Activated CD8-positive, alpha-beta T cell treated with anti-CD3 and anti-CD28 coated beads for 36 hours (primary cell): ENCODE measurements at regions not wholly inside any gene's neighbourhood (a gene's known extent, or its start where the extent isn't known, plus 50 kb on each side); places are given as distances from the start of the nearest gene placed in this dataset.
"Not testable (repeated sequence)": the region's sequence is repeated elsewhere in the genome, so short reads cannot be mapped to it uniquely, and the experiment has no call there.

ENCODE experiments used
- ATAC-seq: fragments of 200-7000 bp; cut with Tn5 transposase; one replicate; pipeline ENCODE4 v1.10.0; 2021; ENCODE audit warnings: mild to moderate bottlenecking, moderate library complexity
- CTCF ChIA-PET: fragments of 350-600 bp; sonication (Branson Sonifier 250); formaldehyde crosslinking; loops from one replicate; lab custom pipeline; 2021; ENCODE audit warnings: antibody characterized with exemption; lab: Charles Lee
- POLR2A ChIA-PET: fragments of 350-600 bp; sonication (Branson Sonifier 250); formaldehyde crosslinking; loops from one replicate; lab custom pipeline; 2021; ENCODE audit warnings: antibody characterized with exemption; lab: Charles Lee
- DNase-seq: peaks from one replicate; pipeline ENCODE4 v3.0.0-alpha.2; 2020
- H3K27ac Mint-ChIP-seq: one replicate; pipeline ENCODE4 v1.8.0; 2021; ENCODE audit warnings: mild to moderate bottlenecking, mixed read lengths
- H3K27me3 Mint-ChIP-seq: one replicate; pipeline ENCODE4 v1.8.0; 2021; ENCODE audit warnings: mixed read lengths
- H3K36me3 Mint-ChIP-seq: one replicate; pipeline ENCODE4 v1.8.0; 2021; ENCODE audit warnings: low read depth, mixed read lengths
- H3K4me1 Mint-ChIP-seq: one replicate; pipeline ENCODE4 v1.8.0; 2021; ENCODE audit warnings: low read depth, mixed read lengths
- H3K4me3 Mint-ChIP-seq: one replicate; pipeline ENCODE4 v1.8.0; 2021; ENCODE audit warnings: mild to moderate bottlenecking, moderate library complexity, mixed read lengths
- H3K9me3 Mint-ChIP-seq: one replicate; pipeline ENCODE4 v1.8.0; 2021; ENCODE audit warnings: mixed read lengths
- CTCF ChIP-seq: fragments of 200-600 bp; IDR thresholded peaks from one replicate; pipeline ENCODE4 v1.8.0; 2022; ENCODE audit warnings: antibody characterized with exemption, mild to moderate bottlenecking
- intact Hi-C: fragments of 100-400 bp; cut with micrococcal nuclease; formaldehyde crosslinking; loops from one replicate; pipeline ENCODE4 v1.10.0; 2022

- Mint-ChIP-seq H3K4me1 (no peaks in the 10 kb centered on the region), H3K36me3 (no peaks in the 10 kb centered on the region), H3K9me3 (peaks cover 1% of the 10 kb centered on the region), H3K27ac (no peak overlapping the region), H3K27me3 (no peaks in the 10 kb centered on the region), H3K4me3 (no peak overlapping the region)
- DNase-seq = no peak
- ChIA-PET POLR2A (no interaction called here), CTCF (no interaction called here)
- intact Hi-C loops = no loop called here
- TF ChIP-seq CTCF = no peak
- ATAC-seq = no peak
These were observed 1249.2 kb downstream of the STIM2 start for GRCh38 chr4:28109801-28110200.

GRCh38 chr4:28112691-28113335 lies 1252.2 kb downstream of the STIM2 start:
- H3K27ac Mint-ChIP-seq, POLR2A ChIA-PET, H3K36me3 Mint-ChIP-seq, CTCF ChIA-PET, ATAC-seq, H3K27me3 Mint-ChIP-seq, H3K4me1 Mint-ChIP-seq, H3K9me3 Mint-ChIP-seq, DNase-seq, H3K4me3 Mint-ChIP-seq, intact Hi-C loops: not testable (repeated sequence)

GRCh38 chr4:28113586-28113985 lies 1252.9 kb downstream of the STIM2 start:
- intact Hi-C loops, DNase-seq, ATAC-seq, POLR2A ChIA-PET, H3K4me1 Mint-ChIP-seq, H3K27ac Mint-ChIP-seq, H3K27me3 Mint-ChIP-seq, H3K9me3 Mint-ChIP-seq, H3K4me3 Mint-ChIP-seq, H3K36me3 Mint-ChIP-seq: not testable (repeated sequence)
- CTCF ChIA-PET = interaction anchor here (0.6 kb wide), 1 partner anchor 462 kb away, joined by 3 read pairs; no protein-coding TSS in a partner anchor

- POLR2A ChIA-PET, H3K27me3 Mint-ChIP-seq, H3K36me3 Mint-ChIP-seq, DNase-seq, H3K4me3 Mint-ChIP-seq, ATAC-seq, H3K27ac Mint-ChIP-seq, CTCF ChIA-PET, intact Hi-C loops, H3K4me1 Mint-ChIP-seq: not testable (repeated sequence)
- H3K9me3 Mint-ChIP-seq = peaks cover 12% of the 10 kb centered on the region
These were observed 1256.0 kb downstream of the STIM2 start for GRCh38 chr4:28116526-28117083.

GRCh38 chr4:28117084-28117682 lies 1256.5 kb downstream of the STIM2 start:
- no peak for TF ChIP-seq CTCF
- POLR2A ChIA-PET = no interaction called here
- CTCF ChIA-PET = no interaction called here
- H3K9me3 Mint-ChIP-seq = peaks cover 12% of the 10 kb centered on the region
- intact Hi-C loops = no loop called here
- H3K27ac Mint-ChIP-seq = no peak overlapping the region
- DNase-seq = no peak
- ATAC-seq = no peak
- no peaks in the 10 kb centered on the region for H3K27me3 Mint-ChIP-seq
- H3K36me3 Mint-ChIP-seq = no peaks in the 10 kb centered on the region
- no peaks in the 10 kb centered on the region for H3K4me1 Mint-ChIP-seq
- no peak overlapping the region for H3K4me3 Mint-ChIP-seq

- intact Hi-C loops = no loop called here
- ChIA-PET CTCF (no interaction called here), POLR2A (no interaction called here)
- no peaks in the 10 kb centered on the region for H3K4me1 Mint-ChIP-seq
- no peaks in the 10 kb centered on the region for H3K27me3 Mint-ChIP-seq
- no peak for ATAC-seq
- H3K27ac Mint-ChIP-seq = no peak overlapping the region
- no peak for TF ChIP-seq CTCF
- peaks cover 9% of the 10 kb centered on the region for H3K9me3 Mint-ChIP-seq
- H3K36me3 Mint-ChIP-seq = no peaks in the 10 kb centered on the region
- no peak for DNase-seq
- H3K4me3 Mint-ChIP-seq = no peak overlapping the region
These were observed 1285.5 kb downstream of the STIM2 start for GRCh38 chr4:28146191-28146590.
